ENCODE measurements at regions not wholly inside any gene's neighbourhood (a gene's known extent, or its start where the extent isn't known, plus 50 kb on each side); places are given as distances from the start of the nearest gene placed in this dataset.

DNA sequence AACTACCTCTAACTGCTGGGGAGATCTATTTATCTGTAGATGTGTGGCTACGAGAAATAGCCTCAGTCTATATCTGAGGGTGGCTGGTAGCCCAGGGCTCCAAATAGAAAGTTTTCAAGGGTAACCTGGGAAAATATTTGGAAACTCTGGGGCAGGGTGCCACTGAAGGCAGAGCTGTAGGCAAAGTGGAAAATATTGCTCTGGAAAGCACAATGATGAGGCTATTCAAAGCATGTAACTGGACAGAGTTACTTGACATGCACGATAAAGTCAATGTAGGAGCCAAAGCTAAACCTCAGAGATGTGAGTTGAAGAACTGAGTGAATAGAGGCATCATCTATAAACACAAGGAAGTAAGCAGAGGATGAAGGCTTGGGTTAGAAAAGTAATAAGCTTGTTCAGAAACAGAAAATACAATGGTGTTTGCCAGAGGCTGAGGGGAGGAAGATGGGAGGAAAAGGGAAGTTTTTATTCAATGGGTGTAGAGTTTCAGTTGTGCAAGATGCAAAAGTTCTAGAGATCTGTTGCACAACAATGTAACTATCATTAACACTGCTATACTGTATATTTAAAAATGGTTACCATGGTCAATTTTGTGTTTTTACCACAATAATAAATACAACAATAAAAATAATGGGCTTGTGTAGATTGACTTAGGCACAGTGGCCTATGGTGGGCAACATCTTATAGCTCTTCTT lies 171.6 kb downstream of the MBD2 start:
- DNase-seq (ENCODE audit: extremely low read depth, low read depth) = no peak
- TF ChIP-seq, protein P1, sequence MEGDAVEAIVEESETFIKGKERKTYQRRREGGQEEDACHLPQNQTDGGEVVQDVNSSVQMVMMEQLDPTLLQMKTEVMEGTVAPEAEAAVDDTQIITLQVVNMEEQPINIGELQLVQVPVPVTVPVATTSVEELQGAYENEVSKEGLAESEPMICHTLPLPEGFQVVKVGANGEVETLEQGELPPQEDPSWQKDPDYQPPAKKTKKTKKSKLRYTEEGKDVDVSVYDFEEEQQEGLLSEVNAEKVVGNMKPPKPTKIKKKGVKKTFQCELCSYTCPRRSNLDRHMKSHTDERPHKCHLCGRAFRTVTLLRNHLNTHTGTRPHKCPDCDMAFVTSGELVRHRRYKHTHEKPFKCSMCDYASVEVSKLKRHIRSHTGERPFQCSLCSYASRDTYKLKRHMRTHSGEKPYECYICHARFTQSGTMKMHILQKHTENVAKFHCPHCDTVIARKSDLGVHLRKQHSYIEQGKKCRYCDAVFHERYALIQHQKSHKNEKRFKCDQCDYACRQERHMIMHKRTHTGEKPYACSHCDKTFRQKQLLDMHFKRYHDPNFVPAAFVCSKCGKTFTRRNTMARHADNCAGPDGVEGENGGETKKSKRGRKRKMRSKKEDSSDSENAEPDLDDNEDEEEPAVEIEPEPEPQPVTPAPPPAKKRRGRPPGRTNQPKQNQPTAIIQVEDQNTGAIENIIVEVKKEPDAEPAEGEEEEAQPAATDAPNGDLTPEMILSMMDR (IDR thresholded peaks at IDR 0.05; ENCODE audit: low read depth, low read length, missing control alignments) = no peak
- H3K4me3 ChIP-seq (replicated peaks; ENCODE audit: low read depth, low read length) = no peak overlapping the region

DNA sequence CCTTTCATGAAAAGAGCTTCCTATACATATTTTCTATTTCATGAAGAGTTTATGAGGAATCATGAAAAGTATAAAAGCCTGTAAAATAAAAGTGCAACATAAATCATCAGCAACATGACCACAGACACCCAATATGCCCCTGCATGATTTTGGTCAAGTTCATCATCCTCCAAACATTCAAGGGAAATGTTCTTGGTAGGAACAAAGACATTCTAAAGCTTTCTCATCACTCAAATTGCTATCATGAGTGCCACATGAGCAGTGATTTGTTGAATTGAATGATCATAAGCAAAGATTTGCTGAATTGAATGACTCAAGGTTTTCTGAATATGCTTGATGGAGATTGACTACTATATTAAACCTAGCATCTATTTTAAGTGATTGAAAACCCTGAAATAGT lies 172.2 kb downstream of the MBD2 start:
- TF ChIP-seq, protein P1 (IDR thresholded peaks at IDR 0.05; ENCODE audit: low read depth, low read length, missing control alignments) = no peak
- H3K4me3 ChIP-seq (replicated peaks; ENCODE audit: low read depth, low read length) = no peak overlapping the region
- no peak for DNase-seq (ENCODE audit: extremely low read depth, low read depth)

DNA sequence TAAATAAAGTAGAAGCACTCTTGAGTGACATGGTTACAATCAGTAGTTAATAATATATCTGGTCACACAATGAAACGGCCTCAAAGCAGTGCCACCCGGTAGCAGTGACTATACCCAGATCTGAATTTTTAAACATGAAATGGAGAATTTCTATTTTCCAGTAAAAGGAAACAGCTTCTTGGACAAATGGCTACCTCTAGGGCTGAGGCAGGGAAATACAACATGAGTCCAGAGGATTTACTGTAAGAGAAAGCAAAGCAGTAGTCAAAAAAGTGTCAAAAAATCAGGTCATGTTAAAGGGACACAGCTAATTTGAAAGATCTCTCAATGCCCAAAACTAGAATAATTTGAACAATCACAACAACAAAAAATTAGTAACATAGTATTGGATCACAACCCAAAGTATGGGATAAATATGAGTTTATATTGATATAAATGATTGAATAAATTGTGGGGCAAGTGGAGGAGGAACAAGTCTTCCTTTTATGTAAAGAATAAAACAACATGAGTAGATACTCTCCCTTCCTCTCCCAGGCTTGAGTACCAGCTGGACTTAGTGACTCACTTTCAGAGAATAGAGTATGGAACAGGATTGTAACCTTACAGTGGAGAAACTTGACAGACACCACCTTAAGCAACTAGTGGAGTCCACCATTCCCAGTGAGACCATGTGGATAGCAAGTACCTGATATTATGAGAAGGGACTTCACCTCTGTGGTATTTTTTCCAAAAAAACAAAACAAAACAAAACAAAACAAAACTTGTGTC lies 180.8 kb downstream of the MBD2 start:
- no peak overlapping the region for H3K4me3 ChIP-seq (replicated peaks; ENCODE audit: low read depth, low read length)
- TF ChIP-seq, protein P1 (IDR thresholded peaks at IDR 0.05; ENCODE audit: low read depth, low read length, missing control alignments) = no peak
- no peak for DNase-seq (ENCODE audit: extremely low read depth, low read depth)

DNA sequence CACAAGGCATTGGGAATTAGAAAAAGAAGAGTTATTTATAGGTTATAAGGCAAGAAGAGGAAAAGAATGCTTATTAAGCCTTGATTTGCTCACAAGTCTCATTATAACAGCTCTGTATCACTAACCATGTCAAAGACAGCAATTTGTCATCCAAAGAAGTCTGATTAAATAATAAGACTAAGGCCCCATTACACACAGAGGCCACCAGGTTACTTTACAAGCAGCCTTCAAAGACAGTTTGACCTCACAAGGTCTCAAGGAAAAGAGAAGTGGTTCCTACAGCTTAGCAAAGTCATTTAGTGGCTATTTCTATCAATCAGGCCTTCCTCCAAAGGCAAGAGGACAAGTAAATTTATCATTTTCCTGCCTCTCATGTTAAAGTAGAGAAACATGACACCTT lies 188.5 kb downstream of the MBD2 start:
- no peak for DNase-seq (ENCODE audit: extremely low read depth, low read depth)
- TF ChIP-seq, protein P1 (IDR thresholded peaks at IDR 0.05; ENCODE audit: low read depth, low read length, missing control alignments) = no peak
- H3K4me3 ChIP-seq (replicated peaks; ENCODE audit: low read depth, low read length) = no peak overlapping the region

DNA sequence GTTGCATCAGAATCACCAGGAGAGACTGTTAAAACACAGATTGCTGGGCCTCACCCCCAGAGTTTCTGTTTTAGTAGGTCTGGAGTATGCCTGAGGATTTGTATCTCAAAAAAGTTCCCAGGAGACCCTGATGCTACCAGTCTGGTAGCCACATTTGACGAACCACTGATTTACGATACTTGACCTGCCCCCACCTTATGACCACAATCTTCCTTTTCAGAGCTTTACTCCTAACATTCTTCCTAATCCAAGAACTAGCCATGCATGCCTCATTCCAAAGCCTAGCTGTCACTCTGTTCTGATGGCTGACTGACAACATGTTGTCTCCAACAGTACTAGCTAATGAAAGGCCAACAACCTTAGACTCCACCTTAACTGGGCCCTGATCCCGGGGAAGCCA lies 191.4 kb downstream of the MBD2 start:
- no peak for DNase-seq (ENCODE audit: extremely low read depth, low read depth)
- TF ChIP-seq, protein P1 (IDR thresholded peaks at IDR 0.05; ENCODE audit: low read depth, low read length, missing control alignments) = no peak

DNA sequence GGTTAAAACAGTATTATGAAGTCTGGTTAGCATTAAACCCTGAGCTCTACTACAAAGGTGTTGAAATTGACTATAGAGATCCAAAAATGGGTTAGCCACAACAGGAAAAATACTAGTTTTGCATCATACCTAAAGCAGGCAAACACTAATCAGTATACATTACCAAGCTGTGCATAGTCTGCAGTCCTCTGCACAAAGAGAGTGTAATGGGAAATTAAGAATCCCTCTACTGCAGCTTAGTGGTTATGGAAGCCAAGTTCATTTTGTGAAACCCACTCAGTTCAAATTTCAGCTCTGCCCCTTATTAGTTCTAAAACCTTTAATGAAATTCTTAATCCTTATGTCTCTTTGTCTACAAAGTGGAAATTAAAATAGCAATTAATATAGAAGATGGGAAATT lies 192.1 kb downstream of the MBD2 start:
- DNase-seq (ENCODE audit: extremely low read depth, low read depth) = no peak
- TF ChIP-seq, protein P1 (IDR thresholded peaks at IDR 0.05; ENCODE audit: low read depth, low read length, missing control alignments) = no peak
- no peak overlapping the region for H3K4me3 ChIP-seq (replicated peaks; ENCODE audit: low read depth, low read length)

More for the DNA sequence above, 191.4 kb downstream of the MBD2 start:
- H3K4me3 ChIP-seq (replicated peaks; ENCODE audit: low read depth, low read length) = no peak overlapping the region

Data from HFF-Myc (cell line).